Trophoblast cell (in vitro differentiated cells and primary cell): ENCODE measurements at regions not wholly inside any gene's neighbourhood (a gene's known extent, or its start where the extent isn't known, plus 50 kb on each side); places are given as distances from the start of the nearest gene placed in this dataset.

Experiments used
- DNase-seq, 2 donors: peaks; one replicate each; pipeline ENCODE4 v3.0.0-alpha.2; 2016
- H2AFZ ChIP-seq: 2 replicates; pipeline ENCODE4 v1.6.1; 2013; ENCODE audit warnings: low read length, moderate library complexity, mild to moderate bottlenecking; ENCODE audit not compliant: insufficient read depth, poor library complexity
- H2AK5ac ChIP-seq: 2 replicates; pipeline ENCODE4 v1.6.1; 2013; ENCODE audit warnings: mild to moderate bottlenecking, low read length
- H2BK120ac ChIP-seq: 2 replicates; pipeline ENCODE4 v1.6.1; 2013; ENCODE audit warnings: low read length, mild to moderate bottlenecking, moderate library complexity; ENCODE audit not compliant: insufficient read depth, poor library complexity
- H2BK12ac ChIP-seq: 2 replicates; pipeline ENCODE4 v1.6.1; 2013; ENCODE audit warnings: mild to moderate bottlenecking, low read length, moderate library complexity
- H2BK5ac ChIP-seq: 2 replicates; pipeline ENCODE4 v1.6.1; 2013; ENCODE audit warnings: low read length, low read depth, moderate library complexity, mild to moderate bottlenecking; ENCODE audit not compliant: poor library complexity
- H3K14ac ChIP-seq: 2 replicates; pipeline ENCODE4 v1.6.1; 2013; ENCODE audit warnings: mild to moderate bottlenecking, low read length
- H3K18ac ChIP-seq: 2 replicates; pipeline ENCODE4 v1.6.1; 2013; ENCODE audit warnings: mild to moderate bottlenecking, low read length
- H3K23ac ChIP-seq: 2 replicates; pipeline ENCODE4 v1.6.1; 2013; ENCODE audit warnings: low read length
- H3K27ac ChIP-seq: 2 replicates; pipeline ENCODE4 v1.5.1; 2013; ENCODE audit warnings: low read depth, mild to moderate bottlenecking, inconsistent platforms, low read length, moderate library complexity
- H3K27me3 ChIP-seq: 2 replicates; pipeline ENCODE4 v1.6.1; 2013; ENCODE audit warnings: inconsistent platforms, mild to moderate bottlenecking, low read length, moderate library complexity; ENCODE audit not compliant: insufficient read depth
- H3K36me3 ChIP-seq, 2 experiments: 1 replicate in 1 of 2; 2 replicates in 1 of 2; pipeline ENCODE4 v1.6.1; 2013; ENCODE audit warnings: low read length in 2 of 2, mild to moderate bottlenecking in 2 of 2, moderate library complexity in 1 of 2; ENCODE audit not compliant: insufficient read depth in 2 of 2, control insufficient read depth in 1 of 2
- H3K4ac ChIP-seq: 2 replicates; pipeline ENCODE4 v1.6.1; 2013; ENCODE audit warnings: low read depth, mild to moderate bottlenecking, low read length, moderate library complexity
- H3K4me1 ChIP-seq, 2 experiments: 1 replicate in 1 of 2; 2 replicates in 1 of 2; pipeline ENCODE4 v1.6.1; 2013; ENCODE audit warnings: low read length in 2 of 2, mild to moderate bottlenecking in 2 of 2, moderate library complexity in 1 of 2; ENCODE audit not compliant: insufficient read depth in 2 of 2, control insufficient read depth in 1 of 2
- H3K4me2 ChIP-seq: 2 replicates; pipeline ENCODE4 v1.6.1; 2013; ENCODE audit warnings: inconsistent platforms, mild to moderate bottlenecking, low read length, moderate library complexity
- H3K4me3 ChIP-seq: 2 replicates; pipeline ENCODE4 v1.5.1; 2013; ENCODE audit warnings: mild to moderate bottlenecking, low read depth, low read length, inconsistent platforms
- H3K79me1 ChIP-seq: one replicate; pipeline ENCODE4 v1.6.1; 2013; ENCODE audit warnings: low read length
- H3K79me2 ChIP-seq: 2 replicates; pipeline ENCODE4 v1.6.1; 2013; ENCODE audit warnings: low read length, mild to moderate bottlenecking; ENCODE audit not compliant: control insufficient read depth, insufficient read depth, poor library complexity
- H3K9ac ChIP-seq: 2 replicates; pipeline ENCODE4 v1.6.1; 2013; ENCODE audit warnings: mild to moderate bottlenecking, low read length
- H3K9me3 ChIP-seq: 2 replicates; pipeline ENCODE4 v1.6.1; 2013; ENCODE audit warnings: low read depth, mild to moderate bottlenecking, control low read depth, inconsistent platforms, low read length; ENCODE audit not compliant: insufficient read depth
- H4K12ac ChIP-seq: 2 replicates; pipeline ENCODE4 v1.6.1; 2013; ENCODE audit warnings: low read depth, mild to moderate bottlenecking, low read length, moderate library complexity
- H4K8ac ChIP-seq: 2 replicates; pipeline ENCODE4 v1.6.1; 2013; ENCODE audit warnings: low read depth, mild to moderate bottlenecking, low read length, moderate library complexity
- H4K91ac ChIP-seq: one replicate; pipeline ENCODE4 v1.6.1; 2013; ENCODE audit warnings: low read depth, mild to moderate bottlenecking, low read length, moderate library complexity
- WGBS: extraction: QIAGEN DNeasy Blood & Tissue Kit; methylation state at CpG from one replicate; pipeline ENCODE4 v1.1.7; 2013; ENCODE audit warnings: missing lambda C conversion rate; ENCODE audit not compliant: insufficient read length, insufficient coverage; ENCODE audit errors: extremely low coverage; 5-methylcytosine and 5-hydroxymethylcytosine counted together

DNA sequence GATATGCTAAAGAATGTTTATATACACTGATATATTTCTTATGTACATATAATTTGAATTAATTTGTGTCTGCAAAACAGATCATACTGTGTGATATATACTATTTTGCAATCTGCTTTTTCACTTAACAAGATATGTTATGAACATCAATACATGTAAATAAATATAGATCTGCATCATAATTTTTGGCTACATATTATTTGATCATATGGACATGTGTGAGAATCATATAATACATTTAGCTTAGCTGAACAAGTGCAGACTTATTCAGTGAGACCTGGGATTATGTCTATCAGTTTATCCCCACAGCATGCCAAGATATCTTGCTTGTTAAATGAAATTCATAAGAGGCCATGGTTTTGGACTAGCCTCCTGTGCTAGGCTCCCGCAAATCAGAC, 474.3 kb downstream of the ARHGEF28 start:
- Histone ChIP-seq H3K4me1 (no peaks in the 10 kb centered on the region), H3K79me1 (no peaks in the 10 kb centered on the region), H3K4me2 (no peak overlapping the region), H2BK120ac (no peak overlapping the region), H2AK5ac (no peak overlapping the region), H3K14ac (no peak overlapping the region), H3K27ac (no peak overlapping the region), H2AFZ (no peak overlapping the region), H2BK5ac (no peak overlapping the region), H2BK12ac (no peak overlapping the region), H3K4ac (no peak overlapping the region), H3K9me3 (no peaks in the 10 kb centered on the region), H3K9ac (no peak overlapping the region), H4K8ac (no peak overlapping the region), H4K12ac (no peak overlapping the region), H3K27me3 (no peaks in the 10 kb centered on the region), H3K18ac (no peak overlapping the region), H3K79me2 (no peaks in the 10 kb centered on the region), H3K23ac (no peak overlapping the region), H3K4me3 (no peak overlapping the region), H4K91ac (no peak overlapping the region), H3K36me3 (peaks cover 0 to 3% of the 10 kb centered on the region in 2 experiments)
- DNase-seq, result no peak
- no CpG with 5 or more reads among the region's 1 CpG for WGBS

DNA sequence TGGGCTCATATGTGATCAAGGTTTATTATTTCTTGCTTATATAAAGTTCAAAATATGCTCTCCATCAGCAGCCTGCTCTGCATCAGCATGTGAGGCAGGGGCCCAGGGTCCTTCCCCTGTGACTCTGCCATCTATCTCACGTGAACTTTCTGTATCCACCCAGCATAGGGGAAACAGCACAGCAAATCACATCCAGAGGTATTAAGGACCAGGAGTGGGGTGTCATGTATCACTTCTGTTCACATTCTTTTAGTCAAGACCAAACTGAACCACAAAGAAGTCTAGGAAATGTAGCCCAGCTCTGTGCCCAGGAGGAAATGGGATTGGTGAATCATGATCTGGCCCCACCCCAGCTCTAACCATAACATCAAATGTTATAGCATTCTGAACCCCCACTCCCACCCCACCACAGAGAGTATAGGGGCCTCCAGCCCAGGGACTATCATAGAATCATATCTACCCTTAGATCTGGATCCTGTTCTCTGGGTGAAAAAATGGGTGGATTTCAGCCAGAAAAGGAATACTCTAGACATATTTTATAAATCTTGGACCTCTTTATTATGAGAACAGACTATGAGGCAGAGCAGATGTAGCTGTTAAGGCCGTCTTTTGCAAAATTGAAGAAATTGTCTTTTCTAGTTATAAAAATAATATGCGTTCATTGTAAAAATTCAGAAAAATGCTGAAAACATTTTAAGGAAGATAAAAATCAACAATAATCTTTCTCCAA, 473.7 kb downstream of the ARHGEF28 start:
- no peak for DNase-seq
- Histone ChIP-seq H3K79me1 (no peaks in the 10 kb centered on the region), H3K27me3 (no peaks in the 10 kb centered on the region), H3K4me3 (no peak overlapping the region), H4K8ac (no peak overlapping the region), H3K14ac (no peak overlapping the region), H2BK12ac (no peak overlapping the region), H3K9me3 (no peaks in the 10 kb centered on the region), H3K36me3 (peaks cover 0 to 3% of the 10 kb centered on the region in 2 experiments), H3K23ac (no peak overlapping the region), H3K4ac (no peak overlapping the region), H3K9ac (no peak overlapping the region), H4K12ac (no peak overlapping the region), H3K27ac (no peak overlapping the region), H4K91ac (no peak overlapping the region), H2BK5ac (no peak overlapping the region), H3K4me2 (no peak overlapping the region), H2BK120ac (no peak overlapping the region), H3K18ac (no peak overlapping the region), H2AK5ac (no peak overlapping the region), H3K79me2 (no peaks in the 10 kb centered on the region), H2AFZ (no peak overlapping the region), H3K4me1 (no peaks in the 10 kb centered on the region)
- WGBS, result no CpG with 5 or more reads among the region's 3 CpGs

DNA sequence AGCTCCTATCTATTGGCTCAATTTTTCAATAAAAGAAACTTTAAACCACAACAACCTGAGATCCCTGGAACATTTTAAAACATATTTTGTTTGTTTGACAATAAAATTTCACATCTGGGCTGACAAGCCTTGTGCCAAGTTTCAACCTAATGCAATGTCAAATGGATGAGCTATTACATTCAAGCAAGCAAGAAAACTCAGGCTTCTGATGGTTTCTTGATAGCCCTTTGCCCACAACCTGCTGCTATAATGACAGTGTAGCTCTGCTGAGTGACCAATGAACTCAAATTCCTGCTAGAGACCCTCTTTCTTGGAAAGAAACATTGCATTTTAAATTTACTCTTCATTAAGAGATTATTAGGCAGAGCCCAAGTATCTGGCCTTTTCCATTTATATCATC, 472.9 kb downstream of the ARHGEF28 start:
- Histone ChIP-seq H3K27me3 (no peaks in the 10 kb centered on the region), H3K9ac (no peak overlapping the region), H3K27ac (no peak overlapping the region), H3K4me1 (no peaks in the 10 kb centered on the region), H3K4me3 (no peak overlapping the region), H3K23ac (no peak overlapping the region), H2BK120ac (no peak overlapping the region), H2BK12ac (no peak overlapping the region), H2BK5ac (no peak overlapping the region), H3K4me2 (no peak overlapping the region), H2AK5ac (no peak overlapping the region), H3K79me1 (no peaks in the 10 kb centered on the region), H3K18ac (no peak overlapping the region), H4K8ac (no peak overlapping the region), H3K79me2 (no peaks in the 10 kb centered on the region), H4K12ac (no peak overlapping the region), H4K91ac (no peak overlapping the region), H3K4ac (no peak overlapping the region), H2AFZ (no peak overlapping the region), H3K36me3 (peaks cover 0 to 3% of the 10 kb centered on the region in 2 experiments), H3K9me3 (no peaks in the 10 kb centered on the region), H3K14ac (no peak overlapping the region)
- DNase-seq, result no peak

DNA sequence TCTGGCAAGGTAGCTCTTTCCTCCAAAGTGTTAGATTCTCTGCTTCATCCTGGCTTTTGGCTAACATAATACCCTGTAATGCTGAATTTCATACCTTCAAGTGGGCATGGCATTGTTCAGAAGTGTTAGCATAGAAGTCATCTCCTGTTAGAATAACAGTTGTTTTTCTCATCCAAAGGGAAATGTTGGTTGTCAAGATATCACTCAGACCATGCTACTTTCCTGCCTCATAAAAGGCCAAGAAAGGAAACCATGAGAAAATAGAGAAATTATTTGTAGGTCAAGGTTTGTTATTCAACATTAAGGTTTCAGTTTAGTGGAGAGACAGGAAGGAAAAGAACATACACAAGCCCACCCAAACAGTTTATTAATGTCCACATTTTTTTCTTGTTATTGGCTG, 472.5 kb downstream of the ARHGEF28 start:
- Histone ChIP-seq H2AFZ (no peak overlapping the region), H4K91ac (no peak overlapping the region), H3K36me3 (peaks cover 0 to 3% of the 10 kb centered on the region in 2 experiments), H2BK12ac (no peak overlapping the region), H4K8ac (no peak overlapping the region), H3K9ac (no peak overlapping the region), H3K27me3 (no peaks in the 10 kb centered on the region), H3K23ac (no peak overlapping the region), H3K4ac (no peak overlapping the region), H2AK5ac (no peak overlapping the region), H2BK5ac (no peak overlapping the region), H3K4me1 (no peaks in the 10 kb centered on the region), H3K14ac (no peak overlapping the region), H3K79me2 (no peaks in the 10 kb centered on the region), H4K12ac (no peak overlapping the region), H3K4me3 (no peak overlapping the region), H2BK120ac (no peak overlapping the region), H3K27ac (no peak overlapping the region), H3K9me3 (no peaks in the 10 kb centered on the region), H3K4me2 (no peak overlapping the region), H3K79me1 (no peaks in the 10 kb centered on the region), H3K18ac (no peak overlapping the region)
- DNase-seq, result no peak
